GM12878 (cell line): ENCODE measurements at regions not wholly inside any gene's neighbourhood (a gene's known extent, or its start where the extent isn't known, plus 50 kb on each side); places are given as distances from the start of the nearest gene placed in this dataset.

Experiments used
- EZH2 ChIP-seq: IDR thresholded peaks from 2 replicates; pipeline ENCODE4 v1.6.1; 2012; ENCODE audit warnings: low read depth, mild to moderate bottlenecking, control low read depth, inconsistent platforms, low read length, borderline replicate concordance; ENCODE audit not compliant: control insufficient read depth
- TF ChIP-seq, protein P1 (sequence below), 3 experiments: IDR thresholded peaks in 2 of 3; conservative IDR thresholded peaks in 1 of 3; 2 replicates each; pipeline ENCODE4 v1.5.1; 2011; ENCODE audit warnings: low read depth in 3 of 3, low read length in 3 of 3, mild to moderate bottlenecking in 3 of 3, control low read depth in 2 of 3, moderate library complexity in 2 of 3, inconsistent platforms in 1 of 3, mixed read lengths in 1 of 3; ENCODE audit not compliant: control insufficient read depth in 2 of 3, insufficient read depth in 1 of 3; ENCODE audit errors: extremely low read depth in 1 of 3

DNA sequence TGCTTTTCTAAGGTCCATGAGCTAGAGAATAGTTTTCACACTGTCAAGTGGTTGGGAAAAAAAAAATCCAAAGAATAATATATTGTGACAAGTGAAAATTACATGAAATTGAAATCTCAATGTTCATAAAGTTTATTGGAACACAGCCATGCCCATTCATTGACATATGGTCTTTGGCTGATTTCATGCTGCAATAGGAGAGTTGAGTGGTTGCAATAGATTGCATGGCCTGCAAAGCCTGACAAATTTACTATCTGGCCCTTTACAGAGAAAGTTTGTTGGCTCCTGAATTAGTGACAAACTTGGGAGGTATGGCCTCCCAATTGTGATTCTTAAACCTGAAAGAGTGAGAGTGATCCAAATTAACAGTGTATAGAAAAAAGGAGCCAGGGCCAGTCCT lies 115.5 kb upstream of the FAM9C start:
- TF ChIP-seq, protein P1, sequence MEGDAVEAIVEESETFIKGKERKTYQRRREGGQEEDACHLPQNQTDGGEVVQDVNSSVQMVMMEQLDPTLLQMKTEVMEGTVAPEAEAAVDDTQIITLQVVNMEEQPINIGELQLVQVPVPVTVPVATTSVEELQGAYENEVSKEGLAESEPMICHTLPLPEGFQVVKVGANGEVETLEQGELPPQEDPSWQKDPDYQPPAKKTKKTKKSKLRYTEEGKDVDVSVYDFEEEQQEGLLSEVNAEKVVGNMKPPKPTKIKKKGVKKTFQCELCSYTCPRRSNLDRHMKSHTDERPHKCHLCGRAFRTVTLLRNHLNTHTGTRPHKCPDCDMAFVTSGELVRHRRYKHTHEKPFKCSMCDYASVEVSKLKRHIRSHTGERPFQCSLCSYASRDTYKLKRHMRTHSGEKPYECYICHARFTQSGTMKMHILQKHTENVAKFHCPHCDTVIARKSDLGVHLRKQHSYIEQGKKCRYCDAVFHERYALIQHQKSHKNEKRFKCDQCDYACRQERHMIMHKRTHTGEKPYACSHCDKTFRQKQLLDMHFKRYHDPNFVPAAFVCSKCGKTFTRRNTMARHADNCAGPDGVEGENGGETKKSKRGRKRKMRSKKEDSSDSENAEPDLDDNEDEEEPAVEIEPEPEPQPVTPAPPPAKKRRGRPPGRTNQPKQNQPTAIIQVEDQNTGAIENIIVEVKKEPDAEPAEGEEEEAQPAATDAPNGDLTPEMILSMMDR (IDR thresholded peaks at IDR 0.05 in 2 of 3, conservative IDR thresholded peaks at IDR 0.05 in 1 of 3; ENCODE audit: control insufficient read depth in 2 of 3, extremely low read depth in 1 of 3, insufficient read depth in 1 of 3, low read depth in 3 of 3, low read length in 3 of 3) = no peak
- TF ChIP-seq EZH2 = no peak
